GM21360 (cell line): ENCODE measurements at regions not wholly inside any gene's neighbourhood (a gene's known extent, or its start where the extent isn't known, plus 50 kb on each side); places are given as distances from the start of the nearest gene placed in this dataset.

Experiments
- ATAC-seq: cut with Tn5 transposase; IDR thresholded peaks from one replicate; pipeline ENCODE4 v1.9.1; 2021; ENCODE audit warnings: mild to moderate bottlenecking, moderate library complexity; ENCODE audit not compliant: unreplicated experiment

DNA sequence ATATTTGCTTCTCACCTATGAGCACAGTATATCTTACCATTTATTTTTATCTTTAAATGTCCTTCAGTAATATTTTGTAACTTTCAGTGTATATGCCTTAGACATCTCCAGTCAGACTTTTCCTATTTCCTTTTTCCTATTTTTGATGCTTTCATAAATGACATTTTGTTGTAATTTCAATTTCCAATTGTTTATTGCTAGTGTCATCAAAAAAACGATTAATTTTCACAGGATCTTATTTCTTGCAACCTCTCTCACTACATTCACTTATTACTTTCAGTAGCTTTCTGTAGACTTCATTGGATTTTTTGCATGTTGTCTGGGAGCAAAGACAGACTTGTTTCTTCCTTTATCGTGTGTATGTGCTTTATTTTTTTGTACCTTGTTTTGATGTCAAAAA, 602.4 kb downstream of the AJAP1 start:
- ATAC-seq, result no peak

DNA sequence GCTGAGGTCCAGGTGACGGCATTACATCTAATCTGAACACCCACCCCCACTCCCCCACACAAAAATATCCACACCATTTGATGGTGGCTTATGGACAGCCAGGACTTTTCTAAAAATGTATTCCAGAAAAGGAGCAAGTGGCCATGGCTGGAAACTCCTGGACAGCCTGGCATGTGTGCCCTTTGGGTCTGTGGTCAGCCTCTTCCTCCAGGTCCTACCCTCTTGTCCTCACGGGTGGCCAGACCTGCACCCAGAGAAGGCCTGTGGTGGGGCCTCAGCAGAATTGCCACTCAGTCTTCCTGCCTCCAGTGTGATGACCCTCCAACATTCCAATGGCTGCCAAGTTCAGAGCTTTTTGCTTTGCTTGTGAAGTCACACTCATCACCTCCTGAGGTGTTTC, 600.6 kb downstream of the AJAP1 start:
- ATAC-seq, result no peak

DNA sequence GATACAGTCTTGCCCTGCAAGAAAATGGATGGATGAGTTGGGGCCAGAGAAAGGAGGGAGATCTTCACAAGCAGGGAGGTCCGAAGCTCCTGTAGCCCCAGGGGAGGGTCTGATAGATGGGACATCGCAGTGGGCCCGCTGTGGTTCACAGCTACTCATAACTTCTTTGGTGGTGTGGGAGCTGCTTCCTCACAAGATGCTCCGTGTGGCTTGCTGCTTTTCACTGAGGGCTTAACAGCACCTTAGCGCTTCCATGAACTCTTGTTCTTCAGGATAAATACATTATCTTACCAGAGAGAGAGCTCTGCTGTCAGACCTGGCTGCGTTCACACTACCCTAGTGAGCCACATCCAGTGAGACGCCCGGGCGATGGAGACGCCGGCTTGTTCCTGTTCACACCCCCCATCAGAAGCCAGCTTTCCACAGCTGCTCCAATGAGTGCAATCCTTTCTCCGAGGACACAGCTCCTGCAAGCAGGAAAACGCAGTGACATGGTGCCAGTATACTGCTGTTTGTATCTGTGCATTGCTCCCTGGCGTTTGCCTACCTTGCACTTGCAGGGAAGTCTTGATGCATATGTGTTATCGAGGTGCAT, 599.8 kb downstream of the AJAP1 start:
- no peak for ATAC-seq

DNA sequence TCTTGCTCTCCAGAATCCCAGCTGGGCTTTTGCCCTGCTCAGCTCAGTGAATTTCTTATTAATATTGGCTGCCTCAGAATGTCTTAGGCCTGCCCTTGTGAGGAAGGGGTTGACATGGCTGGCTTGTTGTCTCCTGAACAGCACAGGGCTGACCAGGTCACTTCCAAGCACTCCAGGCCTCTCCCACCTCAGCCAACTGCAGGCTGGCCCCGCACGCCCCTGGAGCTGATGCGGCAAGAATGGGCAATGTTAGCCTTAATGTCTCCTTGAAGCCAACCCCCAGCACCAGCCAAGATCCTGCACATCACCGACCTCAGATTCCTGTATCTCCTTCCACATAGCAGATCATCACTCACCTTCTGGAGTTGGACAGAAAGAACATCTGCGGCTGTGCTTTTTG, 598.6 kb downstream of the AJAP1 start:
- ATAC-seq, result no peak

DNA sequence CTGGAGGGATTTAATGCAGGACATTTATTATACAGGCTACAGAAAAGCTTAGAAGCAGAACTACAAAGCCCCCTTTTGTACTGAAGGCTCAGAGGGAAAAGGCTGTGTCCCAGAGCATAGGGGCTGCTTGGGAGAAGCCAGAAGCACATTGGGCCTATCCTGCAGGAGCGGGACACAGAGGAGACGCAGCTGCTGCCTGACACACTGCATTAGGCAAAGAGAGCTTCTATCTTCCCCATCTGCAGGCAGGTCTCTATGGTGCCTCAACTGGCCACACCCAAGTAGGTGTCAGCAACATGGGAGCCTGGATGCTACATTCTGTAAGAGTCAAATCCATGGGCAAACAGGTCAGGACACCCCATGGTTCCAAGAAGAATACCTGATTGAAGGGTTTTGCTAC, 595.9 kb downstream of the AJAP1 start:
- no peak for ATAC-seq

DNA sequence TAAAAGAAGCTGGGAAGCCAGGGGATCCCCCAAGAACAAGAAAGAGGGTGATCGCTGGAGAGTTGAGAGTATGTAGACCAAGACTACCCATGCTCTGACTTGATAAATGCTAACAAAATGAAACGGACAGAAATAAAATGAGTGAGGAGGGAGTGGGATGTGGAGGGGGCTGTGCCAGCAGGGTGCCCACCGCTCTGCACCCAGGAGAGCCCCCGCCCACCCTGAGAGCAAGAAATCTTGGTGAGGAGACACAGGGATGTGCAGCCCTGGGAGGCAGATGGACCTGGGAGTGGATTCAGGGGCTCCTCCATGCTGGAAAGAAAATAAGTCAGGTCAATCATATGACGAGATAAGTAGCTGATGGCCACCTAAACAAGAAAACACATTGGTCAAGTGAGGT, 590.9 kb downstream of the AJAP1 start:
- ATAC-seq, result no peak

DNA sequence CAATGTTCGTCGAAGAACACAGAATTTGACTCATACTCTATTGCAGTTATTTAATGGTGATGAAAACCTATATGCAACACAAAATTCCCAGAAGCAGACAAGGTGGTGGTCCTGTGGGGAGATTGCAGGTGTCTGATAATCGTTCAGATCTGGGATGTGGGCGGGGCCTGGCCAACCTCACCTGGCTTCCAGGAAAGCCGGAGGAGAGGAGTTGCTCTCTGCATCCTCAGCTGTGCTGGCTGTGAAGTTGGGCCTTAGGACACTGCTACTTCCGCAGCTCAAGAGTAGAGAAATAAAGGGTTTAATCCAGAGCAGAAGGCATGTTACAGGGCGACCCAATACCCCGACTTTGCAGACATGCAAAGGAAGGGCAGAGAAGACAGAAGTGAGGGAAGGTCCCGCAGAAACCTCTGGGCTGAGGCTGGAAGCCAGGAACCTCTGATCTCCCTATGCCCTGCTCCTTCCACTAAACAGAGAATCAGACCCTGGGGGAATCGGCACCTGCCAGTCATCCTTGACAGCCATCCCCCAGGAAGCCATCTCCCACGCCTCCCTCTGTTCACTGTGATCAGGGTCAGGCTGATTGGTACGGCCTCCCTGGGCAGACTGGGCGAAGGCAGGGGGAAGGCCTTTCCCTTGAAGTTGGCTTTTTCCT, 590.3 kb downstream of the AJAP1 start:
- ATAC-seq, result no peak

DNA sequence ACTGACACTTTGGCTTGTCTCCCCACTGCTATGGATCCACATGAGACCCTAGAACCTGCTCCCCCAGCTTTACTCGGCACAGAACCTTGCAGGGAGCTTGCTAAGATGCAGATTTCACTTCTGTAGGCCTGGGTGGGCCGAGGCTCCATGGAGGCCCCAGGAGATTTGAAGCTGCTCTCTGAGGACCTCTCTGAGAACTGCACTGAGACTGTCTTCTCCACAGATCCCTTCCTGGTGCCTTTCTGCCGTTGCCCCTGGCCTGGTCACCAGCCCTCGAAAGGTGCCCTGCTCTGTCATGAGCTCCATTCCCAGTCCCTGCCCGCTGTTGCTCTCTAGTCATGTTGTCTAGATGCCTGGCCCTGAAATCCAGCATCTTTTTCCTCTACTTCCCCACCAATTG, 588.4 kb downstream of the AJAP1 start:
- ATAC-seq, result no peak

DNA sequence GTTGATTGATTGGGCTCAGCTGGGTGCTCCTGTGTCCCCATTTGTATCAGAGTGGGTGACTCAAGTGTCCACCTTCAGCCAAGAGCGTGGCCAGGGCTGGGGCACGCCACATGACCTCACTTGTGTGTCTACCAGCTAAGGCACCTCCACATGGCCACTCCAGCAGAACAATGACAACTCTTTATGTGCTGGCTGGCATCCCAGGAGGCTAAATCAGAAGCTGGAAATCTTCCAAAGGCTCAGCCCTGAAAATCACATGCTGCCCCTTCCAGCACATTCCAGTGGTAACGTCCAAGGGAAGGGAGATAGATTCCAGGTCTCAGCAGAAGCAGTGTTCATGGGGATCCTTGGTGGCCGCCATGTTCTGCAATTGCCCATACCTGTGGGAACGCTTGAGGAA, 585.5 kb downstream of the AJAP1 start:
- no peak for ATAC-seq

DNA sequence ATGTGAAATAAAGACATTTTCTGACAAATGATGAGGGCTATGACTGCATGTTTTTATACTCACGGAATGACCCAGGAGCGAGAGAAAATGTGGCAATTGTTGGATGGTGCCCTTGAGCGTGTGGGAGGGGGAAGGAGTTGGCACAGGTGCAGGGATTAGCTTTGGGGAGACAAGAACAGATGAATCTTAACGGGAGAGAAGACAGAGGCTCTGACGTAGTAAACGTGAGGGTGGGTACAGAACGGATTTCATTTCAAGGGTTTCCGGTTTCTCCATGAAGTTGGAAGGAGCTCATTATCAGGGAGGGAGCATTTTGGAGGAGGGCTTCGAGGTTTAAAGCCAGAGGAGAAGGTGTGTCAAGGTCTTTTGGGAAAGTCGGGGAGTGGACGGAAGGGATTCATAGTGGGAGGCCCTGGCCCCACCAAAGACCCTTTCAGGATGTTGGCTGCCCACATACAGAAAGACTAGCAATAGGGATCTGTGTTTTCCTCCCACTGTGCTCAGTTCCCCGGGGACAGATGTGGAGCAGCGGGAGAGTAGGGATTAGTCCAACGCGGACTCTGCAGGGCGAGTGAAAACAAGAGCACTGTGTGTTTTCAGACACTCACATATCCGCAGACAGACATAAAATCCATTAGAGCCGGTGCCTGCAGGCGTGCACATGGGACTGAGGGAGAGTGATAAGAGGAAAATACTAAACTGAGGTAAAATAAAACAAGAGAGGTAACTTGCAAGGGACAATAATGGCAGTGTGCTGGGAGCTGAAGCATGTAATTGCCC, 584.1 kb downstream of the AJAP1 start:
- ATAC-seq, result no peak

DNA sequence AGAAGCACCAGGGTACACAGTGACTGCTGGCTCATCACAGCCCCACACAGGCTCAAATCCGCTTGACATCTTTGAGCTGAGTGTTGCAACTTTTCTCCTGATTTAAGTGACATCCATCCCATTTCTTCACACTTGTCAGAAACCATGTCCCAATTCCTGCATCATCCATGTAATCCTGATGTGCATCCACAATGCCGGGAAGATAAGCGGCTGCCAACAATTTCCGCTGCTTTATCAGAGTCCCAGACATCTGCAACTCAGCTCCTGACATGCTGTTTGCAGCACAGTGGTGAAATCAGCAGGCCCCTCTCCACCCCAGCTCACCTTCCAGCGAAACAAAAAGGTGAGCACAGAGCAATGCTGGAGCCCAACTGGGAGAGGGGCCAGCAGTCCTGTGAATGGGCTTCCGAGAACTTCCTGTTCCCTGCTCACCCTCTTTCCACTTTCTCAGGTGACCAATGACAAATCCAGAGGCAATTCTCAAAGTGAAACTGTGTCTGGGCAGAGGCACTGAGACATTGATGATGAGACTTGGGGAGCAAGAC, 581.0 kb downstream of the AJAP1 start:
- no peak for ATAC-seq

DNA sequence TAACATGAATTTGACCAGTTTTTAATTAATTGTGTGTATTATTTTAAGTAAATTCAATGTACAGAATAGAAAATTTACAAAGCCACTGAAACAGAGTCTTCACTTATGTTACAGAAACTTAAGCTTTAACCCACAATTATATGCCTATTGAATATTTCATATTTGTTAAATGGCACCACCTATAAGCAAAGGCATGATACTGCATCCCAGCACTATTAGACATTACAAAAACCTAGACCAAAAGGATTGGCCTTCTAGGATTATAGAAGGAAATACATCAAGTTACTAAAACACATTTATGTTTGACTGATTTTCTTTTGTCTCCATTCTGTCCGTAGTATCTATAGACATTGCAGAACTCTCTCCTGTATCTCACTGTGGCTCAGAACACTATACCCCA, 578.1 kb downstream of the AJAP1 start:
- ATAC-seq, result no peak

DNA sequence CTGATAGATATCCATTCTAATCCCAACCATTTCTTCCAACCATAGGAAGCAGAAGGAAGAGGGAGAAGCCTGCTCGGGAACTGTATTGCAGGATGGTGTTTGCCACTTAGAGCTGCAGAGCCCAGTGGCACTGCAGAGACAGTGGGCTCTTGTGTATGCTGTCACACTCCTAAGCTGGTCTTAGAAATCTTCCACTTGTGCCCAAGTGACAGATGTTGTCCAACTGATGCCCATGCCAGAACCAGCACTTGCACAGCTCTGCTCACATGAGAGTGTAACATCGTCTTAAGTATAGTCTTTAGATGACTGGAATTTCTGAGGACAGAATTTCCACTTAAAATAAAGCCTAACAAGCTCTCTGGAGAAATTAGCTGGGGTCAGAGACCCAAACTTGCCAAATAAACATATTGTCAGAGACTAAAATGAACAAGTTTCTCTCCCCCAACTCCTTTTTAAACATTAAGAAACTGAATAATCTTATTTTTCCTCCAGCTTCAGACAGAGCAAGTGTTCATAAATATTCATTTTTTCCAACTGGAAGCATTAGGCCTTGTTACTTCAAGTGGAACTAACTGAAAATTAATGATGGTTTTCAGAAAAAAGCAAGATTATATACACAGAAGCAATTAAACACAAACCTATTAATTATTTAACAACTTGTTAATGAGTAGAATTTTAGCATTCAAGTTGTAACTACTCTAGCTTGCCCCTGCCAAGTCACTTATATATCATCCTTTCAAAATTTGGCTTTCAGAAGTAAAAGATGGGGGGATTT, 577.3 kb downstream of the AJAP1 start:
- ATAC-seq, result no peak

DNA sequence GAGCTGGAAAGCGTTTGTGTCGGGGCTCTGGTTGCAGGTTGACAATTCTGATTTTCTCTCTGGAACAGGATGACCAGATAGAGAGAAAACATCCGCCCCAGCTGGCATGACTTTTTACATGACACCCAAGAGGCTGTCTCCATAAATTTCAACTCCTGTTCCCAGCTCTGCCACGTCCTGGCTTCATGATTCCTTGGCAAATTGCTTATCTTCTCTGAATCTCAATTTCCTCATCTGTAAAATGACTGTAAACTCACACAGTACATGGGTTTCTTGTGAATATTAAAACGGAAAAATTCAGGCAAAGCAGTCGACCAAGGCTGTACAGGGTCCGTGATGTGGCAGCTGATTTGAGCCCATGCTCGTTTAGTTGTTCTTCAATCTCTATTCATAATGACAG, 572.7 kb downstream of the AJAP1 start:
- no peak for ATAC-seq

DNA sequence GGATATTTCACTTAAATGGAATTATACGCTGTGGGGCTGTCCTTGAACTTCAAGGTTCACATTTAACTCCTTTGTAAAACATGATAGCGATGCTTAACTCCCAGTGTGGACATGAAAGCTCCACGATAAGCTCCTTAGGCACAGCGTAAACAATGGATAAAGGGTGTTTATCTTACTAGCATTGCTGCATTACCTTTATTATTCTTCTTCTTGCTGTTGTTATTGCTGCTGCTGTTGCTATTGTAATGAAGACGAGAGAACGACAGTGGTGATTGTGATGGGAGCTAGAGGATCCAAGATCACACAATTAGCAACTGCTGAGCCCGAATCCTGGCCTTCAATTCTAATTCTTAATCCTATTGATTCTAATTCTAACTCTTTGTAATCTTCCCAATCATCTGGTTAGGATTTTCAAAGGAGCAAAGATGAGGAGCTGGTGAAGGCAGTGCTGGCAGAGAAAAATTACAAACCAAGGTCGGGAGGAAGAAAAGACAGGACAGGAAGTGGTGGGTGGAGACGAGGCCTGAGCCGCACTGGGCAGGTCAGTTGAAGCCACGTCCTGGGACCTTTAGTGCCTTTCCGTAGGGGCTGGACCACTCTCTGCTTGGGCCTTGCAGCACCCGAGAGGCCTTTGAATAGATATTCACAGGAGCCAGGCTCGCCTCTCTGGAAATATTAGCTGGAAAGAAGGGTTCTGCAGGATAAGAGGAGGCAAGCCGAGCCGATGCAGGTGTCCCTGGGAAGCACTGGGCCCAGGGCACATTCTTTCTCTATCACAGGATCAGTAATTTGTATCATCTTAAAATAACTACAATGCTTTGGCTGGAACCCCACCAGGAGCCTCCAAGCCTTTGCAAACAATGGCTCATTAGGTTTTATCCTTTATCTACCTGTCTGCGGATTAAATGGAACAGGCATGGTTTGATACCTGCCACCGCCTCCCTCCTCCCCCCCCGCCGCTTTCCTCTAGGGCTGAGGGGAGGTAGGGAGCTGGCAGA, 571.6 kb downstream of the AJAP1 start:
- ATAC-seq, result no peak

DNA sequence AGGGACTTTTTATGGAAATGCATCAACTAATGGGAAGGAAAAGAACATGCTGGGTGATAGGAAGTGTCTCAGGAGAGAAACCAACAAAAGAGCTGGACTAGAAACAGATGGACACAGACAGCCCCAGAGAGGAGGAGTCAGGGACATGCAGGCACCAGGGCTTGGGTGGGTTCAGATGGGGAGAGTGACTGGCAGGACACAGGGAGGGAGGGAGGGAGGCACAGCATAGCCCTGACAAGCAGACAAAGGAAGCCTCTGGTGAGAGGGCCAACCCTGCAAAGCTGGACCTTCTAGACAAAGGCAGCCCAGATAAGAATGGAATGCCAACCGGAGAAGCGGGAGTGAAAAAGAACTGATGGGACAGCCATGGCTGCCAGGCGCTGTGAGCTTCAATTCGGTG, 568.8 kb downstream of the AJAP1 start:
- no peak for ATAC-seq

DNA sequence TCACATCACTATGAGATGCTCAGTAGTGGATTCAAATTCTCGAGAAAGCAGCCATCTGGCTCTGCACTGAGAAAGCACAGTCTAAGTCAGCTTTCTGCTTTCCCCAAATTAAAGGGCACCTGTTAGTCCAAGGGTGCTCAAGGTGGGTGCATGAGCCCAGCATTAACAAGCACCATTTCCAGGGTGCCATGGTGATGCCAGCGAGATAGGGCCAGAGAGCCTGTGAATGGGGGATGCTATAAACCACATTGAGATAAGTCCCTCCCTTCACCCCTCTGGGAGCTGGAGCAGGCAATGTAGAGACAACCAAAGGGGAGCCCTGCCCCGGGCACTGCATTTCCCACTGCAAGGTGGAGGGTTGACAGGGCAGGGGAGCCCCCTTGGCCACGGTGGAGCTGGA, 568.2 kb downstream of the AJAP1 start:
- no peak for ATAC-seq

DNA sequence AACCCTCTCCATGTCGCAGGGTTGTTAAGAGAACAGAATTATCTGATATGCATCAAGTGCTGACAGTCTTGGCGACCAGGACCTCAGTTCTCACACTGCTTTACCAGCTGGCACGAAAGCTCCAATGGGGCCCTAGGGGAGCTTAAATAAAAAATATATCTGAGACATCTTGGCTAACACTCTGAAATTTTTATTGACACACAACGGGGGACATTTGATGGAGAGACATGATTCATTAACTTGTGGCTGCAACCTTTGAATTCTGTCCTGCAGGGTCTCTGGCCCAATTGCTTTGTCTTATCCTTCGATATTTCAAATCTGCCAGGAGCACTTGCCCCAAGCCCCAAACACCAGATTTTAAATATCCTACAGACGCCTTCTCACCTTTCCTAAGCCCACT, 567.0 kb downstream of the AJAP1 start:
- no peak for ATAC-seq

DNA sequence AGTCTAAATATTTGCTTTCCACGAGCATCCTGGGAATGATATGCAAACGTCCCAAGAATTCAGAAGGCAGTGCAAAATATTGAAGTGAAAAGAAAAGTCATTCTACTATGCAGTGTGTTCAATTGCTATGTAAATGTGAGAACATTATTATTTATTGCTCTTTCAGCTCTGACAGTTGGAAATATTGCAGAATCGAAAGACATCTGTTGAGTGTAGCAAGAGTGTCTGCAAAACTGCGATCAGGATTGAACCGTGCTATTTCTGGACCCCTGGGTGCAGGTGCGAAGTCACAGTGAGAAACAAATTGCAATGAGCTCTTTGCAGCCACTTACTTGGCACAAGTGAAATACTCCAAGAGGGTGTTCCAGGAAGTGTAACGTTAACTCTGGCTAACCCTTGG, 566.4 kb downstream of the AJAP1 start:
- ATAC-seq, result no peak

DNA sequence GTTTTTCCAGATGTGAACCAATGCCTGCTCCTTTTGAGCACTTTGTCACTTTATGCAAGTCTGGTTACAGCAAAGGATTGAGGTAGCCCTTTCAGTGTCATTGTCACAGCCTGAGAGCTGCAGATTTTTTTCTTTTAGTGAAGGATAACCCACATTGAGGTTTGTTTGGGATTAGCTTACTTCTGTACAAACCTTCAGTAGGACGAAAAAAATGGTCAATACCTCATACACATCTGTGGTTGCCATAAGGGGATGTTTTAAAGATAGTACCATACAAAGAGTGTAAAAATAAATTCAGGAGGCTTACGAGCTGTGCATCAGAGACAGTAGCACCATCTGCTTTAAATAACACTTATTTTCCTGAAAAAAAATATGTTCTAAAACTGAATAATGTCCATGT, 566.0 kb downstream of the AJAP1 start:
- no peak for ATAC-seq
